CD14-positive monocyte (primary cell): ENCODE measurements at regions not wholly inside any gene's neighbourhood (a gene's known extent, or its start where the extent isn't known, plus 50 kb on each side); places are given as distances from the start of the nearest gene placed in this dataset.

Source experiments
- DNase-seq, 3 donors: peaks; one replicate each; pipeline ENCODE4 v3.0.0-alpha.2; 2011 to 2022
- H2AFZ ChIP-seq: 2 replicates; pipeline ENCODE4 v1.6.0; 2012; ENCODE audit warnings: mild to moderate bottlenecking, low read depth, low read length, inconsistent platforms; ENCODE audit not compliant: insufficient read depth, poor library complexity, severe bottlenecking
- H3K27ac ChIP-seq, 2 donors: 1 replicate in 1 of 2; 2 replicates in 1 of 2; pipeline ENCODE4 v1.5.1; 2012 to 2013; ENCODE audit warnings: low read length in 2 of 2, control low read depth in 1 of 2, inconsistent platforms in 1 of 2, low read depth in 1 of 2, mild to moderate bottlenecking in 1 of 2
- H3K27me3 ChIP-seq, 2 donors: one replicate each; pipeline versions ENCODE4 v1.6.0 to v1.6.1; 2011 to 2013; ENCODE audit warnings: low read length in 2 of 2; ENCODE audit not compliant: control insufficient read depth in 2 of 2, insufficient read depth in 2 of 2
- H3K36me3 ChIP-seq, 2 donors: replicated peaks in 1 of 2; 1 replicate in 1 of 2; 2 replicates in 1 of 2; pipeline versions ENCODE4 v1.5.1 to v1.6.1; 2012 to 2013; ENCODE audit warnings: low read length in 2 of 2, control low read depth in 1 of 2, inconsistent platforms in 1 of 2, mild to moderate bottlenecking in 1 of 2; ENCODE audit not compliant: insufficient read depth in 2 of 2, control insufficient read depth in 1 of 2
- H3K4me1 ChIP-seq, 2 donors: 1 replicate in 1 of 2; 2 replicates in 1 of 2; pipeline versions ENCODE4 v1.5.1 to v1.6.1; 2012 to 2013; ENCODE audit warnings: low read length in 2 of 2, control low read depth in 1 of 2, inconsistent platforms in 1 of 2, mild to moderate bottlenecking in 1 of 2, moderate library complexity in 1 of 2; ENCODE audit not compliant: insufficient read depth in 2 of 2, control insufficient read depth in 1 of 2
- H3K4me2 ChIP-seq: replicated peaks from 2 replicates; pipeline ENCODE3; 2012; ENCODE audit warnings: low read length, moderate library complexity, mild to moderate bottlenecking; ENCODE audit not compliant: poor library complexity, severe bottlenecking; ENCODE audit errors: extremely low read depth
- H3K4me3 ChIP-seq, 3 experiments: fragments of 200-600 bp in 1 of 3; sonication (generic) in 1 of 3; replicated peaks in 1 of 3; 1 replicate in 2 of 3; 2 replicates in 1 of 3; pipeline ENCODE4 v1.5.1; 2011 to 2013; ENCODE audit warnings: low read length in 3 of 3, mild to moderate bottlenecking in 3 of 3, control low read depth in 2 of 3, low read depth in 2 of 3, inconsistent platforms in 1 of 3, moderate library complexity in 1 of 3
- H3K79me2 ChIP-seq: 2 replicates; pipeline ENCODE4 v1.6.0; 2012; ENCODE audit warnings: mild to moderate bottlenecking, control low read depth, inconsistent platforms, low read length, moderate library complexity; ENCODE audit not compliant: insufficient read depth
- H3K9ac ChIP-seq: 2 replicates; pipeline ENCODE4 v1.6.0; 2017; ENCODE audit warnings: low read length, mild to moderate bottlenecking; ENCODE audit not compliant: insufficient read depth, poor library complexity, severe bottlenecking
- H3K9me3 ChIP-seq, 2 donors: replicated peaks in 1 of 2; 1 replicate in 1 of 2; 2 replicates in 1 of 2; pipeline versions ENCODE4 v1.5.1 to v1.6.1; 2012 to 2013; ENCODE audit warnings: low read length in 2 of 2, control low read depth in 1 of 2; ENCODE audit not compliant: control insufficient read depth in 1 of 2, insufficient read depth in 1 of 2
- H4K20me1 ChIP-seq: 2 replicates; pipeline ENCODE4 v1.6.0; 2012; ENCODE audit warnings: mild to moderate bottlenecking, low read length, control low read depth, moderate library complexity; ENCODE audit not compliant: insufficient read depth
- H3K27ac Mint-ChIP-seq, 7 donors: one replicate each; pipeline ENCODE4 v1.8.0; 2020; ENCODE audit warnings: mild to moderate bottlenecking in 7 of 7, mixed read lengths in 7 of 7, moderate library complexity in 6 of 7, inconsistent platforms in 2 of 7
- H3K27me3 Mint-ChIP-seq, 3 donors: one replicate each; pipeline ENCODE4 v1.8.0; 2021 to 2022; ENCODE audit warnings: low read depth in 3 of 3, mild to moderate bottlenecking in 3 of 3, mixed read lengths in 3 of 3, moderate library complexity in 3 of 3, inconsistent platforms in 1 of 3
- H3K36me3 Mint-ChIP-seq, 2 donors: one replicate each; pipeline ENCODE4 v1.8.0; 2020; ENCODE audit warnings: mixed read lengths in 2 of 2, inconsistent platforms in 1 of 2, mild to moderate bottlenecking in 1 of 2
- H3K4me1 Mint-ChIP-seq: one replicate; pipeline ENCODE4 v1.8.0; 2020; ENCODE audit warnings: mild to moderate bottlenecking, mixed read lengths
- H3K4me3 Mint-ChIP-seq, 2 donors: one replicate each; pipeline ENCODE4 v1.8.0; 2020; ENCODE audit warnings: mild to moderate bottlenecking in 2 of 2, mixed read lengths in 2 of 2, moderate library complexity in 1 of 2
- H3K9me3 Mint-ChIP-seq, 7 donors: one replicate each; pipeline ENCODE4 v1.8.0; 2020 to 2022; ENCODE audit warnings: mixed read lengths in 7 of 7, mild to moderate bottlenecking in 6 of 7, moderate library complexity in 6 of 7, inconsistent platforms in 2 of 7
- CTCF ChIP-seq: fragments of 200-600 bp; IDR thresholded peaks from one replicate; pipeline ENCODE4 v1.8.0; 2022; ENCODE audit warnings: antibody characterized with exemption, mild to moderate bottlenecking
- WGBS: methylation state at CpG from one replicate; pipeline ENCODE4 v1.1.5; 2013; ENCODE audit warnings: missing lambda C conversion rate; ENCODE audit not compliant: insufficient coverage; 5-methylcytosine and 5-hydroxymethylcytosine counted together
- intact Hi-C, 2 donors: fragments of 100-400 bp; cut with micrococcal nuclease; formaldehyde crosslinking; loops; one replicate each; pipeline versions ENCODE4 v1.15.0 to v1.15.1; 2023

GRCh38 chr3:105284876-105285275 is 81.8 kb upstream of the ALCAM start:
- Histone ChIP-seq H3K36me3 (no peaks in the 10 kb centered on the region), H3K27ac (no peak overlapping the region), H3K9ac (no peak overlapping the region), H4K20me1 (no peaks in the 10 kb centered on the region), H3K4me3 (no peak overlapping the region), H3K9me3 (no peaks in the 10 kb centered on the region), H3K27me3 (no peaks in the 10 kb centered on the region), H3K79me2 (no peaks in the 10 kb centered on the region), H3K4me1 (no peaks in the 10 kb centered on the region), H2AFZ (no peak overlapping the region), H3K4me2 (no peak overlapping the region)
- Mint-ChIP-seq H3K4me1 (no peaks in the 10 kb centered on the region), H3K9me3 (peaks cover 0 to 4% (median under 1%) of the 10 kb centered on the region in 7 donors), H3K27ac (no peak overlapping the region), H3K27me3 (peaks cover 0 to 7% (median 2%) of the 10 kb centered on the region in 3 donors), H3K36me3 (no peaks in the 10 kb centered on the region), H3K4me3 (no peak overlapping the region)
- TF ChIP-seq CTCF = no peak
- intact Hi-C loops = no loop called here
- no CpG with 5 or more reads among the region's 2 CpGs for WGBS
- DNase-seq = no peak

- Mint-ChIP-seq H3K27ac (no peak overlapping the region), H3K36me3 (no peaks in the 10 kb centered on the region), H3K9me3 (peaks cover 0 to 5% (median 0%) of the 10 kb centered on the region in 7 donors), H3K27me3 (peaks cover 0 to 5% (median 0%) of the 10 kb centered on the region in 3 donors), H3K4me3 (no peak overlapping the region), H3K4me1 (no peaks in the 10 kb centered on the region)
- Histone ChIP-seq H3K4me2 (no peak overlapping the region), H3K9me3 (no peaks in the 10 kb centered on the region), H4K20me1 (no peaks in the 10 kb centered on the region), H3K9ac (no peak overlapping the region), H3K79me2 (no peaks in the 10 kb centered on the region), H3K36me3 (no peaks in the 10 kb centered on the region), H3K4me3 (no peak overlapping the region), H3K4me1 (no peaks in the 10 kb centered on the region), H2AFZ (no peak overlapping the region), H3K27ac (no peak overlapping the region), H3K27me3 (no peaks in the 10 kb centered on the region)
- TF ChIP-seq CTCF = no peak
- intact Hi-C loops = no loop called here
- no CpG with 5 or more reads among the region's 1 CpG for WGBS
- no peak for DNase-seq
Observed at GRCh38 chr3:105285653-105286241, 81.0 kb upstream of the ALCAM start.
